Calu3 (cell line): ENCODE measurements at regions not wholly inside any gene's neighbourhood (a gene's known extent, or its start where the extent isn't known, plus 50 kb on each side); places are given as distances from the start of the nearest gene placed in this dataset.
A peak's percentile ranks its signal among the peaks of the same experiment; 100 is the strongest.
"Not testable (repeated sequence)": the region's sequence is repeated elsewhere in the genome, so short reads cannot be mapped to it uniquely, and the experiment has no call there.

ENCODE experiments used
- BruUV-seq: library from RNA; stranded (reverse); fragments of 400-500 nt; replicated peaks from 2 replicates; lab custom pipeline; 2021; lab: Mats Ljungman, UMichigan
- CTCF ChIA-PET: fragments of 300-600 bp; sonication (Branson Sonifier 250); formaldehyde crosslinking; loops from one replicate; lab custom pipeline; 2022; ENCODE audit warnings: antibody characterized with exemption; lab: Charles Lee
- DNase-seq: peaks from one replicate; pipeline ENCODE4 v3.0.0; 2022
- H3K27ac Mint-ChIP-seq: one replicate; pipeline ENCODE4 v1.8.0; 2022; ENCODE audit warnings: mixed read lengths; ENCODE audit not compliant: unreplicated experiment
- H3K27me3 Mint-ChIP-seq: one replicate; pipeline ENCODE4 v1.8.0; 2022; ENCODE audit warnings: mixed read lengths; ENCODE audit not compliant: unreplicated experiment
- H3K36me3 Mint-ChIP-seq: one replicate; pipeline ENCODE4 v1.8.0; 2022; ENCODE audit warnings: mild to moderate bottlenecking, moderate library complexity, mixed read lengths; ENCODE audit not compliant: insufficient read depth, unreplicated experiment
- H3K4me1 Mint-ChIP-seq: one replicate; pipeline ENCODE4 v1.8.0; 2022; ENCODE audit warnings: mild to moderate bottlenecking, low read depth, mixed read lengths; ENCODE audit not compliant: unreplicated experiment
- H3K4me3 Mint-ChIP-seq: one replicate; pipeline ENCODE4 v1.8.0; 2022; ENCODE audit warnings: mild to moderate bottlenecking, low read depth, moderate library complexity, mixed read lengths; ENCODE audit not compliant: unreplicated experiment
- H3K9me3 Mint-ChIP-seq: one replicate; pipeline ENCODE4 v1.8.0; 2022; ENCODE audit warnings: low read depth, mixed read lengths; ENCODE audit not compliant: unreplicated experiment
- CTCF ChIP-seq: fragments of 200-600 bp; IDR thresholded peaks from one replicate; pipeline ENCODE4 v1.8.0; 2022; ENCODE audit warnings: antibody characterized with exemption; ENCODE audit not compliant: unreplicated experiment
- intact Hi-C: fragments of 100-400 bp; cut with micrococcal nuclease; formaldehyde crosslinking; loops from one replicate; pipeline ENCODE4 v1.10.0; 2022; ENCODE audit not compliant: unreplicated experiment

GRCh38 chr5:130773813-130774212 lies 391.2 kb downstream of the HINT1 start:
- Mint-ChIP-seq H3K9me3 (no peaks in the 10 kb centered on the region), H3K27ac (peak overlapping the region; percentile 25)
- no peak for TF ChIP-seq CTCF

GRCh38 chr5:130762031-130762430 lies 403.0 kb downstream of the HINT1 start:
- CTCF ChIA-PET, result no interaction called here
- DNase-seq, result no peak
- H3K9me3 Mint-ChIP-seq, result no peaks in the 10 kb centered on the region

More at GRCh38 chr5:130773813-130774212, 391.2 kb downstream of the HINT1 start:
- H3K4me1 Mint-ChIP-seq, result peaks cover 8% of the 10 kb centered on the region
- no peaks in the 10 kb centered on the region for H3K27me3 Mint-ChIP-seq
- no TSS peak for BruUV-seq
- CTCF ChIA-PET, result no interaction called here
- no peak overlapping the region for H3K4me3 Mint-ChIP-seq
- H3K36me3 Mint-ChIP-seq, result no peaks in the 10 kb centered on the region
- intact Hi-C loops, result no loop called here
- DNase-seq, result peak; percentile 73

DNA sequence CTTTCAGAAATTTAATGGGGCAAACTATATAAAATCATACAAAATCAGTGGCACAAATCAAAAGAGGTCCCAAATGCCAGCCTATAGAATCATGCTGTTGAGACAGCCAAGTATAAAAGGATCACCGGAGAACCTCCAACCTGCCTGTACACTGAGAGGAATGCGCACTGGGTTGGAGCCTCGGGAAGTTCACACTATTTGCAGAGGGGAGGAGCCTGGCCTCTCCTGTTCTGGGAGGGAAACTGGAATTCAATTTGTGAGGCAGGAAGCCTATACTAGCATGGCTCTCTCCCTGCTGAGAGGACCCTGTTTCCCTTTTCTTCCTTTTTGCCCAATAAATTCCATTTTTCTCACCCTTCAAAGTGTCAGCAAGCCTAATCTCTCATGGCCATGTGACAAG lies 406.0 kb downstream of the HINT1 start:
- no peaks in the 10 kb centered on the region for H3K9me3 Mint-ChIP-seq
- no peak for TF ChIP-seq CTCF
- no peak for DNase-seq
- H3K27ac Mint-ChIP-seq, result no peak overlapping the region
- intact Hi-C loops, result loop anchor here (10.0 kb wide), 1 partner anchor 1256 kb away; the partner anchor contains the start of gene ACSL6
- CTCF ChIA-PET, result no interaction called here
- BruUV-seq, result no TSS peak
- no peaks in the 10 kb centered on the region for H3K36me3 Mint-ChIP-seq
- no peaks in the 10 kb centered on the region for H3K4me1 Mint-ChIP-seq
- H3K4me3 Mint-ChIP-seq, result no peak overlapping the region
- no peaks in the 10 kb centered on the region for H3K27me3 Mint-ChIP-seq

More at GRCh38 chr5:130762031-130762430, 403.0 kb downstream of the HINT1 start:
- H3K27ac Mint-ChIP-seq, result no peak overlapping the region
- no peak for TF ChIP-seq CTCF
- H3K4me3 Mint-ChIP-seq, result no peak overlapping the region
- no peaks in the 10 kb centered on the region for H3K4me1 Mint-ChIP-seq
- BruUV-seq, result no TSS peak
- H3K36me3 Mint-ChIP-seq, result no peaks in the 10 kb centered on the region
- H3K27me3 Mint-ChIP-seq, result no peaks in the 10 kb centered on the region
- intact Hi-C loops, result no loop called here

GRCh38 chr5:130747556-130747955 lies 417.5 kb downstream of the HINT1 start:
- Mint-ChIP-seq H3K9me3 (peaks cover 6% of the 10 kb centered on the region), H3K4me1 (no peaks in the 10 kb centered on the region), H3K27me3 (no peaks in the 10 kb centered on the region), H3K36me3 (no peaks in the 10 kb centered on the region), H3K27ac (no peak overlapping the region), H3K4me3 (no peak overlapping the region)
- BruUV-seq, result no TSS peak
- CTCF ChIA-PET, result no interaction called here
- intact Hi-C loops, result no loop called here
- TF ChIP-seq CTCF, result no peak
- no peak for DNase-seq

DNA sequence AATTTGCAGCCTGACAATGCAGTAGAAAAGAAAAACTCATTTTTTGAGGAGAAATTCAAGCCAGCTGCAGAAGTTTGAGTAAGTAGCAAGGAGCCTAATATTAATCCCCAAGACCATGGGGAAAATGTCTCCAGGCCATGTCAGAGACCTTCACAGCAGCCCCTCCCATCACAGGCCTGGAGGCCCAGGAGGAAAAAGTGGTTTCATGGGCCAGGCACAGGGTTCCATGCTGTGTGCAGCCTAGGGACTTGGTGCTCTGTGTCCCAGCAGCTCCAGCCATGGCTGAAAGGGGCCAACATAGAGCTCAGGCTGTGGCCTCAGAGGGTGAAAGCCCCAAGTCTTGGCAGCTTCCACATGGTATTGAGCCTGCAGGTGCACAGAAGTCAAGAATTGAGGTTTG lies 418.4 kb downstream of the HINT1 start:
- CTCF ChIA-PET, H3K36me3 Mint-ChIP-seq, intact Hi-C loops: not testable (repeated sequence)

More for the DNA sequence above, 418.4 kb downstream of the HINT1 start:
- BruUV-seq, H3K9me3 Mint-ChIP-seq, H3K4me3 Mint-ChIP-seq, DNase-seq, H3K27me3 Mint-ChIP-seq, H3K4me1 Mint-ChIP-seq, H3K27ac Mint-ChIP-seq: not testable (repeated sequence)
